ENCODE measurements at regions not wholly inside any gene's neighbourhood (a gene's known extent, or its start where the extent isn't known, plus 50 kb on each side); places are given as distances from the start of the nearest gene placed in this dataset.
"Not testable (repeated sequence)": the region's sequence is repeated elsewhere in the genome, so short reads cannot be mapped to it uniquely, and the experiment has no call there.

- TF ChIP-seq, protein P1, sequence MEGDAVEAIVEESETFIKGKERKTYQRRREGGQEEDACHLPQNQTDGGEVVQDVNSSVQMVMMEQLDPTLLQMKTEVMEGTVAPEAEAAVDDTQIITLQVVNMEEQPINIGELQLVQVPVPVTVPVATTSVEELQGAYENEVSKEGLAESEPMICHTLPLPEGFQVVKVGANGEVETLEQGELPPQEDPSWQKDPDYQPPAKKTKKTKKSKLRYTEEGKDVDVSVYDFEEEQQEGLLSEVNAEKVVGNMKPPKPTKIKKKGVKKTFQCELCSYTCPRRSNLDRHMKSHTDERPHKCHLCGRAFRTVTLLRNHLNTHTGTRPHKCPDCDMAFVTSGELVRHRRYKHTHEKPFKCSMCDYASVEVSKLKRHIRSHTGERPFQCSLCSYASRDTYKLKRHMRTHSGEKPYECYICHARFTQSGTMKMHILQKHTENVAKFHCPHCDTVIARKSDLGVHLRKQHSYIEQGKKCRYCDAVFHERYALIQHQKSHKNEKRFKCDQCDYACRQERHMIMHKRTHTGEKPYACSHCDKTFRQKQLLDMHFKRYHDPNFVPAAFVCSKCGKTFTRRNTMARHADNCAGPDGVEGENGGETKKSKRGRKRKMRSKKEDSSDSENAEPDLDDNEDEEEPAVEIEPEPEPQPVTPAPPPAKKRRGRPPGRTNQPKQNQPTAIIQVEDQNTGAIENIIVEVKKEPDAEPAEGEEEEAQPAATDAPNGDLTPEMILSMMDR (conservative IDR thresholded peaks at IDR 0.05; ENCODE audit: low read depth, low read length), result not testable (repeated sequence)
- TF ChIP-seq EZH2 (IDR thresholded peaks at IDR 0.05; ENCODE audit: low read length, unreplicated experiment), result not testable (repeated sequence)
Measured at GRCh38 chr12:31805681-31806080, 76.9 kb upstream of the AMN1 start.

All from PC-3 (cell line).